DMS153 treated with DMSO at 0.1 percent for 48 hours (cell line): ENCODE measurements at regions not wholly inside any gene's neighbourhood (a gene's known extent, or its start where the extent isn't known, plus 50 kb on each side); places are given as distances from the start of the nearest gene placed in this dataset.
"Not testable (repeated sequence)": the region's sequence is repeated elsewhere in the genome, so short reads cannot be mapped to it uniquely, and the experiment has no call there.

Source experiments
- DNase-seq: peaks from one replicate; lab custom pipeline; 2025; ENCODE audit not compliant: unreplicated experiment; lab: John Stamatoyannopoulos, UW

DNA sequence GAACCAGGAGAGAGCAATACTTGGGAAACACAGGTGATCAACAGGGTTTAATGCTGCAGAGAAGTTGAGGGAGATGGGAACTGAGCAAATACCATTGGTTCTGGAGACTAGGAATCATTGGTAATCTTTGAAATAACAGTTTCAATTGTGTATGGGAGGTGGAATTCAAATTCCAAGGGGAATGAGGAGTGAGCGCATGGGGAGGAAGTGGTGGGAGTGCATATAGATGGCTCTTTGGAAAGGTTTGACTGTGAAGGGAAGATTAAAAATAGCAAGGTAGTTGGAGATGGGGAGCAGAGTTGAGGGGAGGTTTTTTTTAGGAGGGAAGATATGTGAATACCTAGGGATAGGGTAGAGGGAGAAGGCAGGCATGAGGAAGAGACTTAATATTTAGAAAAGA is 51.1 kb upstream of the ROPN1 start:
- DNase-seq = no peak

DNA sequence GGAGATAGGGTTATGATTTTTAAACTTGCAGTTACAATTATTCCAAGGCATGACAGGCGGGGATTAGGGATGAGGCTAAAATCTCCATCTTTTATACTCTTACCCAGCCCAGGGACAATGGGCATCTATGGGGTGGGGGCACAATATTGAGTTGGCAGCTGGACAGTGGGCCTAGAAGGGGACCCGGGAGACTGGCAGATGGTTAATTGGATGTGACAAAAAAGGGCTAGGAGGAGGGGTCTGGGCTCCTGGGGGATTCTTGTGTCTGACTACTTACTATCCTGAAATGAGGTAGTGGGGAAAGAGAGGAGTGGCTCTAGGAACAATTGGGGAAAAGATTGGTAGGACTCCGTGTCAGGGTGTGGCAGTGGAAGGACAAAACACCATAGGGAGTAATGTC is 53.0 kb upstream of the ROPN1 start:
- no peak for DNase-seq

GRCh38 chr3:124048967-124049798 is 57.3 kb upstream of the ROPN1 start:
- DNase-seq = no peak

- DNase-seq = no peak
These were observed 59.7 kb upstream of the ROPN1 start for GRCh38 chr3:124051636-124052035.

- peak; percentile 57 for DNase-seq
These were observed 61.9 kb upstream of the ROPN1 start for GRCh38 chr3:124053871-124054270.

DNA sequence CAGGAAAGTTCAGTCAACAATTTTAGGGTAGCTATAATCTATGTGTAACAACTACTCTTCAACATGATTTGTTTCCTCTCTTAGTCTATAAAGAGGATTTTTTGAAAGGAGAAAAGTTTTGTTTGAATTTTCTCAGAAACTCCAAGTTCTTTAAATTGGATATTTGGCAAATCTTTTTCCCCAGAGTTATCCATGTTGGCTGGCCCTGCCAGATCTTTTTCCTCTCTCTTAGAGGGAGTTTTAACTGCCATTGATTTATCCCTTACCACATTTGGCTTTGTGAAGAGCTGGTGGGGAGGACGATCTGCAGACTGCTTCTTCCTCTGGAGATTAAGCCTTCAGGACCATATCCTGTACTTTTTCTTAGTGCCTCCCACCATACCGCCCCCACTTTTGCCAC is 64.9 kb upstream of the ROPN1 start:
- DNase-seq = no peak

DNA sequence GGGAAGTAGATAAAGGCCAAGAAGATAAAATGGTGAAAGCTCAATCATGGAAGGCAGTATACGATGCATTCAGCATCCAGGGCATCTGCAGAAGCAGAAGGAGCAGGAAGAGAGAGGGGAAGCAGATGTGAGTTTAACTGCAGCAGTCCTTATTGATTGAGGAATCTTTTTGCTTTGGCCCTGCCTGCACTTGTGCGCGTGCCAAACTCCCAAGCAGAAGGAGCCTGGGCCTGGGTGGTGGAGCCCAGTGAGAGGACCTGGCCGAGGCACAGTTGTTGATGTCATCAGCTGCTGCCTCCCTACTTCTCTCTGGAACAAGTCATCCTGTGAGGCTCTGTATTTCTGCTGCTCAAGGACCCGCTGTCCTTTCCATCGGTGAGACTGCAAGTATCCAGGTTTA is 65.5 kb upstream of the ROPN1 start:
- no peak for DNase-seq

GRCh38 chr3:124059580-124059979 is 67.7 kb upstream of the ROPN1 start:
- no peak for DNase-seq

GRCh38 chr3:124063197-124063909 is 71.4 kb upstream of the ROPN1 start:
- DNase-seq = no peak

DNA sequence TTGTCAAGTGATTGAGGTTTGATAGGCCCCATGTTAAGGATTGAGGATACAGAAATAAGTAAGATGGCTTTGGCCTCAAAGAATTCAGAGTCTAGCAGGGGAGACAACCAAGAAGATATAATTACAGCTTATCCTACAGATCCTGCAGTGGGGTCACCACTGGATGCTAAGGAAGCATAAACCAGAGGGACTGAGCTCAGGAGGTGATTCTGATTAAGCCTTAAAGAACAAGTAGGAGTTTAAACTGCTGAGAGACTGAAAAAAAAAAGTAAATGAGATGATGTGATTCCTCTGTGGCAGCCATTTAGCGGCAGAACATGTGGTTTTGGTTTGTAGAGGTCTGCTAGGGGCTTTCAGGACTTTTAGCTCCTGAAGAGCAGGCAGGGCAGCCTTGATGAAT is 72.1 kb upstream of the ROPN1 start:
- DNase-seq = no peak

DNA sequence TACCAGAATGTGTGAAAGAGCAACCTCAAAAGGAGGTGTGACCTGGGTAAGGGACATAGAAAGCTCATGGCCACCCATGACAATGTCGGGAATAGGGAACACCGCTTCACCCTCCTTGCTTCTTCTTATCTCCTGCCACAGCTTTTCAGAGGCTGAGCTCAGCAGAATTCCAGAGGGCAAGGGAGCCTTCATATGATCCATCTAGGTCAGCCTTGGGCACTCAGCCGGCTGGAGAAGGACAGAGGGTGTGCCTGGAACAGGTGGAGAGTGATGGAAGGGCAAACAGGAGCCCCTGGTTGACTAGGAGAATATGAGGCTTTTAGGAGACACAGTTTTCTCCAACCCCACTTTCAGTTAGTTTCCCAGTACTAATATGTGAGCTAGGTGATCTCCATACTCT is 74.6 kb upstream of the ROPN1 start:
- DNase-seq = not testable (repeated sequence)

- not testable (repeated sequence) for DNase-seq
These were observed 77.8 kb upstream of the ROPN1 start for GRCh38 chr3:124069706-124070105.

GRCh38 chr3:124075090-124075489 is 83.2 kb upstream of the ROPN1 start:
- not testable (repeated sequence) for DNase-seq

DNA sequence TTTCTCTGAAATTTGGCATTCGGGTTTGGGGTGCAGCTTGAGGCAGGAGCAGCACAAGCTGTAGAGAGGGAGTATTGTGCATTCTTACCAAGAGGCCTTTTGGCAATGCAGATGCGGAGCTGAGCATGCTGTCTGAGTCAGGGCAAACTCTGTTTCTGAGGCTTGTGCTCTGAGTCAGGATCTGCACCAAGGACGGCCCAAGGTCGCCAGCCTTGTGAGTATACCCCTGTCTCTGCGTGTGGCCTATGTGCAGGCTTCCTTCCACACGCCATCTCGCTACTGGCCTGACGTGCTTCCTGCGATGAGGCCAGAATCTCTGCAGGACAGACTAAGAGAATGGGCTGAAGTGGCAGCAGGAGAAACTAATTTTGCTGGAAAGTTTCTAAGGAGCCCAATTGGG is 83.8 kb upstream of the ROPN1 start:
- no peak for DNase-seq

DNA sequence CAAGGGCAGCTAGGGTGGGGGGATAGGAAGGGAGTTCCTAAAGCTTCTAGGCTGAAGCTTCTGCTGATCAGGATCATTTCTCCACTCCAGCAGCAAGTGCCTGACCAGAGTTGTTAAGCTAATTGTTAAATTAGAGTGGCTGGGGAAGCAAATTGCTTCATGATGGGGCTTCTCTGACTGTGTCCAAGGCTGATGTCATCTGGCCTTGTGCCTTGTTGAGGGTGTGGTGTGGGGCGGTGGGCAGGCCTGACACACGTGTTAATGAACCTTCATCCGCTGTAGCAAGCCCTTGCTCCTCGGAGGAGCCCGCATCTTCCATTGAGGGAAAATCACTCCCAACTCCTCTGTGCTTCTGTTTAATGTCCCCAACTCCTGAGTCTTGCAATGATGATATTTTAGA is 84.3 kb upstream of the ROPN1 start:
- DNase-seq = no peak

GRCh38 chr3:124078953-124079911 is 87.3 kb upstream of the ROPN1 start:
- DNase-seq = peak; percentile 57

GRCh38 chr3:124079912-124080276 is 88.0 kb upstream of the ROPN1 start:
- DNase-seq = no peak

GRCh38 chr3:124082343-124082742 is 90.4 kb upstream of the ROPN1 start:
- no peak for DNase-seq

DNA sequence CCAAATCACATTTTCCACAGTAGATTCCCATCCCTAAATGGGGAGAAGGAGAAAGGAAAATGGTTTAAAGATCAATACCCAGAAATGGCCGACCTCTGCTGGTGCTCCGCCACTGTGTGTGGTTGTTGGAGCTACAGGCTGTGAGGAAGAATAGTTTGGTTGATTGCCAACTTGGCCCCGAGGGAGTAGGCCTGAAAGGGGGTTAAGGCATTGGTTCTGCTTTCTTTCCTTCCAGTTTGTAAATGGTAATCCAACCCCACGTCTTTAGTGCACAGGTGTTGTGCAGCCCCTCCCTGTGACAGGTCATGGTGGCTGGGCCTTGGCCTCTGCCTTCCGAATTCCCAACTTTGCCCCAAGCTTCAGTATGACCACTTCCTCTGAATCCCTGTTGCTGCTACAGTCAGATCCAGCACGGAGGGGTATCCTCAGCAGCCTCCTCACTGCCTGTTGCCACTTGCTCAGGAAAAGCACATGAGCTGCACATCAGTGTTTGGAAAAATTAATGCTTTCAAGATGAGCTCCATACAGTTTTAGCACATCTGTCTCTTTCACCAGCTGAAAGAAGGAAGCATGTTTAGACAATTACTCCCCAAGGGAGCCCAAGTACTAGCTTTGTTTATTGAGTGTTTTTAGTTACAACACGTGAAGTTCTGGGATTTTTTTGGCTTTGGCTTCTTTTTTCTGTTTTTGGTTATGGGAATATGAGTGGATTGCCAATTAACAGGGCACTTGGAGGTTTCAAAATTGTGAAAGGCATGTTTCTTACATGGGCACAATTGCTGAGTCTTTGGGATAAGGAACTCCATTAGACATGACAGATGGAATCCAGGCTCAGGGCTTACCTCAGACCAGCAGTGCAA is 92.3 kb upstream of the ROPN1 start:
- DNase-seq = no peak

GRCh38 chr3:124088801-124089200 is 96.9 kb upstream of the ROPN1 start:
- DNase-seq = no peak

DNA sequence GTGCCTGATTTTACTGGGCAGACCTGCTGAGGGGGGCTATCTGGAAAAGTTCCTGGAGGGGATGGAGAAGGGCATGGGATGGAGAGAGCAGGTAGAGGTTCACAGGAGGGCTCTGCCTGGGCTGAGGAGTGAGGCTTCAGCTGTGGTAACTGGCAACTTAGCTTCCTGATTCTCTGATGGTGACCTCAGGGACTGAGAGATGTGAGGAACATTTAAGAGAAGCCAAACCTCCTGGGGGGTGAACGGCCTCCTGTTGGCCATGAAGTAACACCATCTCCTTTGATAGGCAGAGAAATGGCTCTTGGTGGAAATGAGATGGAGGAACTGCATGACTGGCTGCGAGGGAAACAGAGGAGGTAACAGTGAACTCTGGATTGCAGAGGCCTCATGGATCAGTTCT is 97.3 kb upstream of the ROPN1 start:
- DNase-seq = no peak
